Cardiac septum (tissue), 1 donor: ENCODE measurements at regions not wholly inside any gene's neighbourhood (a gene's known extent, or its start where the extent isn't known, plus 50 kb on each side); places are given as distances from the start of the nearest gene placed in this dataset.

Experiments used
- DNase-seq: peaks from one replicate; pipeline ENCODE4 v3.0.0-alpha.2; 2020; ENCODE audit warnings: low spot score
- intact Hi-C: fragments of 100-400 bp; cut with DNase I; formaldehyde crosslinking; loops from one replicate; pipeline ENCODE4 v1.14.0; 2022
- donor health status: DM: no; HTN: no; CAD: no.

DNA sequence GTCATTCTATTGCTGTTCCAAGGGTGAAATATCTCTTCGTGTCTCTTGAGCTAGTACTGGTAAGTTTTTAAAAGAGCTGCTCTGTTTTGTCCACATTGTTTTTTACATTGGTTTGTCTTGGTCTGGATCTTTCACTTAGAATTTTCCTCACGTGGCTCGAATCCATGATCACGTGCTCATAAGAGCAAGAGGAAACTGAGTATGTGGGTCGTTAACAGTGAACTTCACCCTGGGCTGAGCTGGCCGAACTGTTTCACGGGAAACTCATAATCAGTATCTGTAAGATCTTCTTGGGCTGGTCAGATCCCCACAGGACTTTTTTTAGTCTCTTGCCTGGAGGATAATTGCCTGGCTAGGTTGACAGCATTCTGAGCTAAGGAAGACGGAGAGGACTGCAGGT is 77.8 kb upstream of the HELT start:
- intact Hi-C loops: no loop called here
- no peak for DNase-seq

DNA sequence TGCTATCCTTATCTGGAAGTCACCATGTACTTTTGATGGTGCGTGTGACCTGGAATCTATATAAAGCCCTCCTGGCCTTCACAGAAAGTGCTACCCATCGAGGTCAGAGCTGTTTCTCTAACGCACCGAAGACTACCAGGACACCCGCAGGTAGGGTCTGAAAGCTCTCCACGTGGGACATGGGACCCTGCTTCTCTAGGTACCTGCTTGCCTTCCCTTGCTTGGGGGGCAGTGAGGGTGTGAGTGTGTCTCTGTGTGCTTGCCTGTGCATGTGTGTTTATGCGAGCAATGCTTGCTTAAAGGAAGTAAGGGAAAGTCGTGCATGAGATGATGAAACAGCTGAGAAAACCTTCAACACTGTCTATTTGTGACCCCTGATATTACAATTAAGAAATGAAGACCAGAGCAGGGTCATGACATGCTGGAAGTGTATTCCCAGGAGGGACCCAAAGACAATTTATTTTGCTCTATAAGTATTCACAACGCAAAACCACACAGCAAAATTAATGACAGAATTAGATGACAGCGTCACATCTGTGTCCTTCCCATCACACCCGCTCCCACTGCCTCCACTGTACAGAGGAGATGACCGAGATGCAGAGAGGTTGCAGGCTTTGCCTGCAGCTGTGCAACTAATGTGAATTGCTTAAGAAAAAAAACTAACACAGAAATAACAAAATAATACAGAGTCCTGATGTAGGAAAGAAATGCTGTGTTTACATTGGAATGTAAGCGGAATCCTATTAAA is 76.4 kb upstream of the HELT start:
- intact Hi-C loops: no loop called here

DNA sequence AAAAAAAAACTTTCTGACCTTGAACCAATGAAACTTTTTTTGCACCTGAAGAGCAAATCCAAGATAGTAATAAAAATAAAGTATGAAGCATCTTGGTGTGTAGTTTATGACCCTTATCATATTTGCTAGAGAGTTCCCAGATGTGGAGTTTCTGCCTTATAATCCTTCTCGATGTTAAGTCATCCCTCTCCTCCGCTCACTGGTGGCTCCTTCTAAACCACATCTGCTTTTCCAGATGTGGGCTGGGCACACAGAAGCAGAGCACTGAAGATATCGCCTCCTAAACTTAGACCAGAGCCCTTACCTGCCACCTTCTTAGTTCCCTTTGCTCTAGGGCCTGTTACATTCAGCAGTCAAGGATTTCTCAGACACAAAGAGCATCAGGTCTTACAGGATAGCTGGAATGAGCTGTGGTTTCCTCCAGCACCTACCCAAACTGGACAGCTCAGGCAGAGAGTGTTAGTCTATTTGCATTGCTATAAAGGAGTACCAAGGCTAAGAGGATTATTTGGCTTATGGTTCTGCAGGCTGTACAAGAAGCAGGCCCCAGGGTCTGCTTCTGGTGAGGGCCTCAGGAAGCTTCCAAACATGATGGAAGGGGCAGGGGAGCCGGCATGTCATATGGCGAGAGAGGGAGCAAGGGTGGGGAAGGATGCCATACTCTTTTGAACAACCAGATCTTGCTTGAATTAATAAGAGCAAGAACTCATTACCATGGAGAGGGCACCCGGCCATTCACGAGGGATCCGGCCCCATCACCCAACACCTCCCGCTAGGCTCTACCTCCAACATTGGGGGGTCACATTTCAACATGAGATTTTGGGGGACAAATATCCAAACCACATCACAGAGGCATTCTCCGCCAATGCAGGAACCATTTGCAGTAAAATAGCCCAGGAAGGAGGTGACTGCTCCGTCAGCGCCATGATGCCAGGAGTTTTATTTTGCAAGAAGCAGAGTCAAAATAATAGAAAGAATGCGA is 75.6 kb upstream of the HELT start:
- no peak for DNase-seq
- intact Hi-C loops: no loop called here

More for the DNA sequence above, 76.4 kb upstream of the HELT start:
- no peak for DNase-seq

DNA sequence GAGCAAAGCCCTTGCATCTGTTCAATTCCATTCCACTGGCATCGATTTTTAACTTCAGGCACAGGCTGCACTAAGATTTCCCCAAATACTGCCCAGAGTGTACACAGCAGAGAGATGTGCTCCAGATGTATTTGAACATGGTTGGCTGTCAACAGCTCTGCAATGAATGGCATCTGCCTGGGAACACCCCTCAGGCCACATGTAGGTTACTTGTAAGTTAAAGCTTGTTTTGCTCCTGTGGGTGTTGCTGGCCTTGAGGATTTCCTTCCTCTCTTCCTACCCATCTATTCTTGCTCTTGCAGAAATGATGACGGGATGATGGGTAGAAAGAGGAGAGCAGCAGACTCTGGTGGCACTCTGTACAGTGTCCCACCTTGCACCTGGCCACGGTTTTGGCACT is 69.3 kb upstream of the HELT start:
- intact Hi-C loops: no loop called here
- no peak for DNase-seq

DNA sequence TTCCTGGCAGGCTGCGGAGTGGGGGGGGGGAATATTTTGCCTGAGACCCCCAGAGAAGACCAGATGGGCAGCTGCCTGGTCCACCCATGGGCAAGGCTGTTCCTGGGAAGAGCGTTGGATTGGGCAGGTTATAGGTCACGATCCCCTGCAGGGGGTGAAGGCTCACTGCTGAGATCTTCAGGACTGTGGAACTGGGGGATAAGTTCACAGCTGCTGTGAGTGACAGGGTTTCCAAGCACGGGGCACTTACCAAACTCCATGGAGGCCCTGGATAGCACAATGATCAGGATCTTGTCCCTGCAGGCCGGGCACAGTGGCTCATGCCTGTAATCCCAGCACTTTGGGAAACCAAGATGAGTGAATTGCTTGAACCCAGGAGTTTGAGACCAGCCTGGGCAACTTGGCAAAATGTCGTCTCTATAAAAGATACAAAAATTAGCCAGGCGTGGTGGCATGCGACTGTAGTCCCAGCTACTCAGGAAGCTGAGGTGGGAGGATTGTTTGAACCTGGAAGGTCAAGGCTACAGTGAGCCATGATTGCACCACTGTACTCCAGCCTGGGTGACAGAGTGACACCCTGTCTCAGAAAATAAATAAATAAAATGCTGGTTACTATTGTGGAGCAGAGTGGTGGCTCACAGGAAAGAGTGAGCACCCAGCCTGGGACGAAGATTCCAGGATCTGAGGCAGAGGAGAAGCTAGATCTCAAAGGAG is 68.0 kb upstream of the HELT start:
- DNase-seq: no peak
- intact Hi-C loops: no loop called here

DNA sequence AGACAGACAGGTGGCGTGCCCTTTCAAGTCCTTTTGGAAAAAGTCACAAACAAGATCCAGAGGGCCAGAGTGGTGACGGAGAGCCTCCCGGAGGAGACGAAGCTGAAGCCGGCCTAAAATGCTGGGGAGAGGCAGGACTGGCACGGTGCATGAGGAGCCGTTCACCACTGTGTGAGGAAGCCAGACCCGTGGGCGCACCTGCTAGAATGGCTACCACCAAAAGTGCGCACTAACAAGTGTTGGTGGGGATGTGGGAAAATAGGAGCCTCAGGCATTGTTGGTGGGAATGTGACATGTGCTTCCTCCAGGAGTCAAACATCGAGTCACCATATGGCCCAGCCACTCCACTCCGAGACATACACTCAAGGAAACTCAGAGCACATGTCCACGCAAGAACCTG is 67.4 kb upstream of the HELT start:
- no peak for DNase-seq
- intact Hi-C loops: no loop called here

DNA sequence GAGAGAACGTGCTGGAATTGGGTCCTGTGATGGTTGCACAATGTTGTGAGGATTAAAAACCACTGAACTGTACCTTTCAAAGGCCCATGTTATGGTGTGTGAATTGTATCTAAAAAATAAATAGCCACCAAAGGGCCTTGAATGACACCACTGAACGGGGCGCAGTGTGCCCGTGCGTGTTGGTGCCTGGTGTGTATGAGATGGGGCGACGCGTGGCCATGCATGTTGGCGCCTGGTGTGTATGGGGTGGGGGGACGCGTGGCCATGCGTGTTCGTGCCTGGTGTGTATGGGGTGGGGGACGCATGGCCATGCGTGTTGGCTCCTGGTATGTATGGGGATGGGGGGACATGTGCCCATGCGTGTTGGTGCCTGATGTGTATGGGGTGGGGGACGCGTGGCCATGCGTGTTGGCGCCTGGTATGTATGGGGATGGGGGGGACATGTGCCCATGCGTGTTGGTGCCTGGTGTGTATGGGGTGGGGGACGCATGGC is 66.6 kb upstream of the HELT start:
- no peak for DNase-seq
- intact Hi-C loops: no loop called here

DNA sequence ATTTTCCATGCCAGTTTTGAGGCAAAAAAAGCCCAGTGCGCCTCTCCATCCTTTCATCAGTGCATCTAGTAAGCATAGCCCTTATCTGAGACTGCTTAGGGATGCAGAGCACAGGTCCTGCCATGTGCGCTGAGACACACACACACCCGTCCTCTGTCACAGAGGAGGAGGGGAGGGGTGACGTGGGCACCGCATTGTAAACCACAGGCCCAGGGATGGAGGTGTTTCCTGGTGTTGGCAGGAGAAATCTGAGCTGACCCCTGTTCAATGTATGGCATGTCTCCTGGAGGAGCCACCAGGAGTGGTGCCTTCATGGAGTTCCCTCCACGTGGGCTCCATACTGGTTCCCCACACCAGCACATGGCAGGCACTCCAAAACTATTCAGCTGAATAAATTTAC is 65.8 kb upstream of the HELT start:
- intact Hi-C loops: no loop called here

DNA sequence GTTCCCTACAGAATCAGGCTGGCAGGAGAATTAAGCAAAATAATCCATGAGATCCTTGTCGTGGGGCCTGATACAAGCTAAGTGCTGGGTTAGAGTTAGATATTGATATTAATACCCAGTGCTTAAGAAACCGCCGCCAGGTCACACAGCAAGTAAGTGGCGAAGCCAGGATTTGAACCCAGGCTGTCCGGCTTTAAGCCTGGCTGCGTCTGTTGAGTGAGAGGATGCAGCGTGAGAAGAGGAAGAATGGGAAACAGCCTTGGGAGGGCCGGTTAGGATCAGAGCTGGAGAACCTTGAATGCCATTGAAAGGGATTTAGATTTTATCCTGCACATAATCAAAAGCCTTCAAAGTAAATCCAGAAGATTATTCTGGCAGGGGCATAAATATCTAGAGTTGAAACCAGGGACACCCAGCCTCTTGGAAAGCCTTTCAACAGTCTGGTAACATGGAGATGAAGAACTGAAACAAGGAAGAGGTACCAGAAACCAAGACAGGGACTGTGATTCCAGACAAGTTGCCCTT is 64.8 kb upstream of the HELT start:
- intact Hi-C loops: no loop called here
- DNase-seq: no peak

More for the DNA sequence above, 65.8 kb upstream of the HELT start:
- DNase-seq: no peak

DNA sequence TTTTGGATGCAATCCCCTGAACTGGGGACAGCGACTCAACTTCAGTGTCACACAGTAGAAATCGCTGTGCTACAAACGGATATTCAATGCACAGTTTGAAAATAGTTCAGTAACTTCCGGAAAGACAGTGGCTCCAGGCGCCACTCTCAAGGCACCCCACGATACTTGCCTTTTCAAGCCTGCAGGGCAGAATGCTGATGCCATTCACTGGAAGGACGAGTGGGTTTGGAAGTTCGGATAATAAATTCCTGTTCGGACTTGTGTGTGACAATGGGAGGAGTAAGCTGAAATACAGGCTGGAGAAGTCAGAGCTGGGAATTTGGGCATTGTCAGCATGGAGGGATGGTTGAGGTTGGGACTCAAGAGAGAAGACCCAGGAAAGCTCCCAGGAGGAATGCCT is 64.3 kb upstream of the HELT start:
- intact Hi-C loops: no loop called here
- DNase-seq: no peak

DNA sequence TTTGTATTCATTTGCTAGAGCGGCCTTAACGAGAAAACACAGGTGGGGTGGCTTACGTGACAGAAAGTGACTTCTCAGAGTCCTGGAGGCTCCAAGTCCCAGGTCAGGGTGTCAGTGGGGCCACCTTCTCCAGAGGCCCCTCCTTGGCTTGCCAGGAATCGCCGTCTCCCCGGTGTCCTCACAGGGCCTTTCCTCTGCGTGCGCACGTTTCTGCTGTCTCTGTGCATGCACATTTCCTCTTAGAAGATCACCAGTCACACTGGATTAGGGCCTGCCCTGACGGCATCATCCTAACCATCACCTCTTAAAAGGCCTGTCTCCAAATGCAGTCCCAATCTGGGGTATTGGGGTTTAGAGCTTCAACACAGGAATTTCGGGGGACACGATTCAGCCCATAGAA is 63.8 kb upstream of the HELT start:
- intact Hi-C loops: no loop called here
- DNase-seq: no peak

DNA sequence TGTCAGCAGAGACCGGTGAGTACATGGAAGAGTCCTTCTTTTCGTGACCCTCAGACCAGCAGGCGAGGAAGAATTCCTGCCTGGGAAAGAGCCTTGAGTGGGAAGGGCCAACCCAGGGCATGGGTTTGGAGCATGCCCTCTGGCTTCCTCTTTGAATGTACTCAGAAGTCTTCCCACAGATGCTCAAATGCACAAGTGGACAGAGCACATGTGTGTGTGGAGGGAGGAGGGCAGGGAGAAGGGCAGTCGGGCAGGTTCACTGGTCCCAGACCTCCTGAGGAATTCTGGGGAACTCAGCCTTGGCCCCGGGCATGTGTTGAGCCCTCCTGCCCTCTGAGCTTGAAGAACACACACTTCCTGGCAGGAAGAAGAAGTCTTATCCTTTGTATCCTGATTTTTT is 63.2 kb upstream of the HELT start:
- intact Hi-C loops: no loop called here
- no peak for DNase-seq

DNA sequence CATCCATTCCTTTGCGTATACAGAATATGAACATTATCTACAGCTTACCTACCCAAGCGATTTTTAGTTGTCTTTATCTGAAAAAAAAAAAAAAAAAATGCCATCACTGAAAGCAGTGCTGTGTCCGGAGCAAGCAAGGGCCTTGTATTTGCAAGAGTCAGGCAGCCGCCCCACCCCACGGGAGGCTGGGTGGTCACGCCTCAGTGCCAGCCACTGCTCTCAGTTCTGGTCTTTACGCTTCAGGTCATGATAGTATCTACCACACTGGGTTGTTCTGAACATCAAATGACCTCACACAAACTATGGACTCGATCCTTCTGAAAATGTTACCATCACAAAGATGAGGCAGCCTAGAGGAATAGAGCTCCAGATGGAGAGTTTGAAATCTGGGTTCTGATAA is 62.7 kb upstream of the HELT start:
- intact Hi-C loops: no loop called here
- DNase-seq: no peak

DNA sequence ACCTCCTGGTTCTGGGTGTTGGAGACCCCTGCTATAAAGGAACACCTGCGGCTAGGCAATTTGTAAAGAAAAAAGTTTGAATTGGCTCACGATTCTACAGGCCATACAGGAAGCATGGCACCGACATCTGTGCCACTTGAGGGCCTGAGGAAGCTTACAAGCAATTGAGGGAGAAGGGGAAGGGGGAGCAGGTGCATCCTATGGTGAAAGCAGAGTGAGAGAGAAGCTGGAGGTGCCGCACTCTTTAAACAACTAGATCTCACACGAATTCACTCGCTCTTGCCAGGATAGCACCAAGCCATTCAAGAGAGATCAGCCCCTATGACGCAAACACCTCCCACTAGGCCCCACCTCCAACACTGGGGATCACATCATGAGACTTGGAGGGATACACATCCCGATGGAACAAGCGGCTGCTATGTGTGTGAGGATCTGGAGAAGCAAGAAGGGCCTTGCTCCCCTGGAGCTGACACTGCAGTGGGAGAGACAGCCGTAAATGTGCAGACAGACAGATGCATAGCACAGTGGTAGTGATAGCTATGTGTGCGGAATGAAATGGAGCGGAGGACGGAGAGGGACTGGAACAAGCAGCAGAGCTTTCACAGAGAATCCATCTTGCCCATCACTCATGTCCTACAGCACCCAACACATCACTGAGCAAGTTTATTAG is 60.7 kb upstream of the HELT start:
- DNase-seq: no peak
- intact Hi-C loops: no loop called here

DNA sequence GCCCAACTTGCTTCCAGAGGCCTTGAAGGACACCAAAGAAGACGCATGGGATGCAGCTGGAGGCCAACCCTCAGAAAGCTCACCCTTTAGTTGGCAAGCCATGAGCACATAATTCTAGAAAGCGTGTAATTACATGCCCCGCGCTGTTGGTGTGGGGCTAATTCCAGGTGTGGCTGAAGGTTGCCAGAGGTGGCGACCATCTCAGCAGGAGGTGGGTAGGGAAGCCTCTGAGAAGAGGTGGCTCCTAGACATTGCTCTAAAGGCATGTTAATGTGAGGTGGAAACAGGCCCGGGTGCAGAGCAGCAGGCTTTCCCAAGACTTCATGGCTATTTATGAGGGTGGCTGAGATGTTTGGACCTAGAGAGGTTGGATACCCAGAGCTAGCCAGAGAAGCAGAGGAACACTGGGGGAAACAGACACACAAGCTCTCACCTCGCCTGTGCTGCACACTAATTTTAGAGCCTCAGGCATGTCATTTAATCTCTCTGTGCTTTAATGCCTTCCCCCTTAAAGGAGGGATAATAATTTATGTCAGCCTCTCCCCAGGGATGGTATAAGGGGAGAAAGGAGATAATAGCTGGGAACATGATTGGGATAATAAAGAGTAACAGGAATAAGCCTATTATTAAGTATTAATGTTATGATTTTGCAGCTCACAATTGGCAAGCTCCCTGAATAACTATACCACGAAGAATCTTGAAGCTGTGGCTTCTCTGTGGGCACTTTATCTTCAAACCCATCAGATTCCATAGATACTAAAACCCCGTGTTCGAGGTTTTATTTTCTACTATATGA is 60.0 kb upstream of the HELT start:
- intact Hi-C loops: no loop called here
- no peak for DNase-seq

DNA sequence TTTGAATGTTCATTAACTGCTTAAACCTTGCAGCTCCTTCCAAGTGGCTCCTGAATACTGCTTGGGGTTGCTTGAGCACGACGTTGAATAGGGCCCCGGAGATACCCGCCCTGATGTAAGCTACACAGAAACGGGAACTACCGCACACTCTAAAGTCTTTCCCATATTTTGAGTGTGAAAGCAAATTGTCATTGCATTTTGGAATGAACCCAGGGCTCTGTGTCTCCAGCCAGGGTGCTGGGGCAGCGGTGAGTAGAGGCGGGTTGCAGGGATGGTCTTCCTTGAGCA is 59.4 kb upstream of the HELT start:
- DNase-seq: no peak
- intact Hi-C loops: no loop called here

DNA sequence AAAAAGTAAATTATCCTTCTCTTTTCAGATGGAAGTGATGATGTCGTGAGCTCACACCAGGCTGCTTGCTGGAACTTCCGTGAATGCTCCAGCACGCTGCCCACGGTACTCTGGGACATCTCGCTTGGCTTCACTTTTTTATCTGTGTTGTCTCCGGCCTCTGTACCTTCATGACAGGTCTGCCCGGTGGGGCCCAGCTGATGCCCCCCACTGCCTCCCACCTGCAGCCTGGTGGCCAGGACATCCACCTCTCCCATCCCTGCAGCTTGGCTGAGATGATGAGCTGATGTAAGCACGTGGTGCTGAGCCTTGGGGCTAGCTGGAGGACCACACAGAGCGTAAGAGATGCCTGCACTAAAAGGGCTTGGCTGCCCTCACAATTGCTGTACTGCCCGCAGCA is 59.0 kb upstream of the HELT start:
- intact Hi-C loops: no loop called here
- no peak for DNase-seq

DNA sequence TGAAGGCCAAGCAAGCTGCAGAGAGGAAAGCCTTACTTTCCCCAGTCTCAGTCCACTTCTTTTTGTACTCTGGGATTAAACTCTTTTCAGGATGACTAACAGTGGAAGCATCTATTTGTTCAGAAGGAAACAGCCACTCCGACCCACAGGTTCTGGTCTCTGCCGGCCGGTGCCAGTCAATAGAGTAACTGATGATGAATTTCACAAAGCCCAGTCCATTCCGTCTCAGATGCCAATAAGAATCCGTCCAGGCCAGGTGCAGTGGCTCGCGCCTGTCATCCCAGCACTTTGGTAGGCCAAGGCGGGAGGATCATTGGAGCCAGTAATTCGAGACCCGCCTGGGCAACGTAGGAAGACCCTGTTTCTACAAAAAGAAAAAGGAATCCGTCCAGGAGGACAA is 58.5 kb upstream of the HELT start:
- DNase-seq: no peak
- intact Hi-C loops: no loop called here

DNA sequence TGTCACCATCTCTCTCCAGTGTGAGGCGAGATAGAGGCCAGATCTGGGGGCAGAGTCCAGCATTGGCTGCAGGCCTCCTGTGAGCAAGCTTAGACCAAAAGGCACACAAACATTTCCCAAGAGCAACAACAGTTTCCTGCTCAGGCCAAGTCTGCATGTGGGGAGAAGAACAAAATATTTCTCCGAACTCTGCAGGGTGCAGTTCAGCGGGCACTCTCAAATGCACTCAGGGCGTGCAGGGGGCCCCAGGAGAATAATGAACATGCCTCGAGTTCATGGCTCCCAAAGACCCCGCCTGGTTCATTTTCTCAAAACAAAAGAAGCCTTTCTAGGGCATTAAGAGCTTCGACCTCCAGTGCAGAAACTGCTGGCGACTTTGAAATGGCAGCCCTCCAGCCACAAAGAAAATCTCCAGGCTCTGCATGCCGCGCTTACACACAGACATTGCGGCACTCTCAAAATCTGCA is 57.8 kb upstream of the HELT start:
- intact Hi-C loops: no loop called here
- DNase-seq: no peak
